Amniotic epithelial cell (primary cell): ENCODE measurements at regions not wholly inside any gene's neighbourhood (a gene's known extent, or its start where the extent isn't known, plus 50 kb on each side); places are given as distances from the start of the nearest gene placed in this dataset.
"Not testable (repeated sequence)": the region's sequence is repeated elsewhere in the genome, so short reads cannot be mapped to it uniquely, and the experiment has no call there.

Experiments used
- DNase-seq: peaks from one replicate; pipeline ENCODE4 v3.0.0-alpha.2; 2010; ENCODE audit warnings: low read depth

DNA sequence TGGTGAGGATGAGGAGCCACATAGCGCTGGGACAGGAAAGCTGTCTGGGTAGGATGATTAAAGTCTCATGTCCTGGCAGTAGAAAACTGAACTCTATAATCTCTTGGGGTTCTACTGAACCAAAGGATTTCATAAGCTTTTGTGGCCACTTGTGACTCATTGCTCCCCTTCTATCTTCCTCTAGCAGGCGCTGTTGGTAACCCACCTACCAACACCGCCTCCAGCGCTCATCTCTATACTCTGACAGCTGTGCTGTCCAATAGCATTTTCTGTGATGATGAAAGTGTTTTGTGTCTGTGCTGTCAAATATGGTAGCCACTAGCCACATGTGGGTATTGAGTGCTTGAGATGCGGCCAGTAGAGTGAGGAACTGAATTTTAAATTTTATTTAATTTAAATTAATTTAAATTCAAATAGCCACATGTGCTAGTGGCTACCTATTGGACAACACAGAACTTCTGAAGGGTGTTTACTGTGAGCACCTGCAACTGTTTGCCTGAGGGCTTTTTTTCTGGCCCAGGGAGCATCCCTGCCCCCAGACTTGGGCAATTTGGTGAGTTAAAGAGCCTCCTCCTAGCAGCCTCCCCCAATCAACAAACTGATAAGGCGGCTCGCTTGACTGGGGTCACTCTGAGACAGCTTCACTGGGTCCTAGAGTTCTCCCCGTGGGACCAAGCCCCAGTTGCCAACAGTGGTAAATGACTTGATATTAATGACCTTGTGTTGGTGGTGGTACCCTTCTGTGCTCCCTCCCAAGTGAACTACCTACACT is 169.2 kb upstream of the ATP6AP2 start:
- DNase-seq, result peak; percentile 22

DNA sequence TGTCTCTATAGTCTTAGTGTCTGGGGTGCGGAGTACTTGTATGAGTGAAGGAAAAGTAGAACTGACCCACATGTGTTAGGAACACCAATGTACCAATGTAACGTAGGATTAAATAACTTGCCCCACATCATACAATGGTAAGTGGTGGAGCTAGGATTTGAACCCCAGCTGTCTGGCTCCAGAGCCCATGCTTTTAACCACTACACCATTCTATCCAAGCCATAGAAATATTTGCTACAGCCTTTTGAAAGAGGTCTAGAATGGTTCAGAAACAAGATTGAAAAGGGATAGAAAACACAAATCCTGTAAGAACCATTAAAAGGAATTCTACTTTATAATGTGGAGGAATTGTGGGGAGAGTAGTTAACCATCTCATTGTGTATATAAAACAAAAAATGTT is 169.9 kb upstream of the ATP6AP2 start:
- no peak for DNase-seq

DNA sequence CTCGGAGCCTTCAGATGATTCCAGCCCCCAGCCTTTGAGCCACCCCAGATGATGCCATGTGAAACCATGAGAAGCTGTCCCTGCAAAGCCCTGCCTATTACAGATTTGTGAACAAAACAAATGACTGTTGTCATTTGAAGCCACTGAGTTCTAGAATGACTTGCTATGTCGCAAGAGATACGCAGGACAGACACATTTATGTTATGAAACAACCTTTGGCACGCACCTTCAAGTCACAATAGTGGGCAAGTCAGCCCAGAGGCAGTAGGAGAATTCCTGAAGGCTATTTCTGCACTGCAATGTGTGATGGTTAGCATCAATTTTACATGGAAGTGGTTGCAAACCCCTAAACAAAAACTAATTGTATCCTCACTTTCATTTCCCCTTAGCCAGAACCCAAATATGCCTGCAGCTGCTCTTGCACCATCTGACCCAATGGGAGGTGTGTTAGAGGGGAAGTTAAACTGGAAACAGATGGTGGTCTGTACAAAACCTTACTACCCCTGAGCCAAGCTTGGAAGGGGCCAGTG is 174.4 kb upstream of the ATP6AP2 start:
- DNase-seq, result no peak

- no peak for DNase-seq
These were observed 175.4 kb upstream of the ATP6AP2 start for GRCh38 chrX:40405399-40405798.

- DNase-seq, result no peak
These were observed 177.0 kb upstream of the ATP6AP2 start for GRCh38 chrX:40403757-40404156.

- peak; percentile 15 for DNase-seq
These were observed 177.8 kb upstream of the ATP6AP2 start for GRCh38 chrX:40402831-40403533.

DNA sequence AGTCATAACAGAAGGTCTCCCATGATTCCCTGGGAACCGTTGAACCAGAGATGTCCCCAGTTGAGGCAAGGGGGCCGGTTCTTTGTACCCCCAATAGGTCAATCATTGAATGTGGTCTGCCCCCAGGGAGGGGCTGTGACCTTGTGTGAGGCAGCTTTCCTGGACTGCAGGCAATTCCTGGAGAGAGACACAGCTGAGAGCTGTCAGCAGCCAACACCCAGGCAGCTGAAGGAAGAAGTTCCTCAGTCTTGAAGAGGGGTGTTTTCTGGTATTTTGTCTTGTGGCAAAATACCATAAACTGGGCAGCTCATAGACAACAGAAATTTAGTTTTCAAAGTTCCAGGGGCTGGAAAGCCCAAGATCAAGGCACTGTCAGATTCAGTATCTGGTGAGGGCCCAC is 185.7 kb upstream of the ATP6AP2 start:
- no peak for DNase-seq

DNA sequence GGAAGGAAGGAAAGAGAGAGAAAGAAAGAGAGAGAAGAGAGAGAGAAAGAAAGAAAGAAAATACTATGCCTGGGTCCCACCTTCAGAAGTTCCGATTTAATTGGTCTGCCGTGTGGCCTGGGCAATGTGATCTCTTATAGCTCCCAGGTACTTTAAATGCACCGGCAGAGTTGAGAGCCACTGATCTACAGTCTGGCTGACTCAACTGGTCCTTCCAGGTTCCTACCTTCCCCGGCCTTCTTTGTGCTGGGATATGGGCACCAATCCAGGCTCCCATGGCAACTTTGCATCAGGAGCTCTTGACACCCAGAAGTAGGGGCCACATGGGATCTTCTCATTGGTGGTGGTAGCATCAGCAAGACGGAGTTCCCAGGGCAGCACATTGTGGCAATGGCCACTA is 186.5 kb upstream of the ATP6AP2 start:
- no peak for DNase-seq

GRCh38 chrX:40392599-40392998 is 188.2 kb upstream of the ATP6AP2 start:
- no peak for DNase-seq

DNA sequence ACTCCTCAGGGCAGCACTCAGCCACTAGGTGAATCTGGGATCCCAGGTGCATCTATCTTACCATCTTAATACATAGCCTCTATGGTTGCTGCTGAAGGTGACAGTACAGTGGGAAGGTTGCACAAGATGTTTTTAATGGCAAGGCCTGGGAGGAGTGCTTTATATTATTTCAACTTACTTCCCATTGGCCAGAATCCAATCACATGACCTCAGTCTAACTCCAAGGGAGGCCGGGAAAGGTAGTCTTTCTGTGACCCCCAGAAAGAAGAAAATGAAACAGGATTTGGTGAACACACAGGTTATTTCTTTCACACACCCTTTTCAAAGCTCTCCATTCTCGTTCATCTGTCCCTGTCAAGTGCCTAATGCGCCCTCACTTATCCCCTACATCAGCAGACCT is 189.1 kb upstream of the ATP6AP2 start:
- no peak for DNase-seq

GRCh38 chrX:40389555-40389954 is 191.2 kb upstream of the ATP6AP2 start:
- DNase-seq, result no peak

DNA sequence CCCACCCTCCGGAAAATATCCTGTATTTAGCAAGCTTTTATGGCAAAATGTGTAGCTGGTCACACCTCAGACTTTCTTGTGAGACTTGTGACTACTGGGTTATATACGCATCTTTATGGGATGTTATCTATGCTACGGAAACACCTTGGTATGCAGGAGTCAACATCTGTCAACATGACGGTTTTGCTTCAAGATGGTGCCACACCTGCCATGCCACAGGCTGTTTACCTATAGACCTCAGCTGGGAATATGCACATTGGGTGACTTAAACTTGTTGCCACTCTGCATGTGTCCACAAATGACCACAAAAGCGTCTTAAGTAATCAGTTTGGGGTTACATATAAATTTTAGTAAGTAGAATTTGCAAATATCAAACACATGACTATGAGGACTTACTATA is 192.3 kb upstream of the ATP6AP2 start:
- DNase-seq, result no peak

DNA sequence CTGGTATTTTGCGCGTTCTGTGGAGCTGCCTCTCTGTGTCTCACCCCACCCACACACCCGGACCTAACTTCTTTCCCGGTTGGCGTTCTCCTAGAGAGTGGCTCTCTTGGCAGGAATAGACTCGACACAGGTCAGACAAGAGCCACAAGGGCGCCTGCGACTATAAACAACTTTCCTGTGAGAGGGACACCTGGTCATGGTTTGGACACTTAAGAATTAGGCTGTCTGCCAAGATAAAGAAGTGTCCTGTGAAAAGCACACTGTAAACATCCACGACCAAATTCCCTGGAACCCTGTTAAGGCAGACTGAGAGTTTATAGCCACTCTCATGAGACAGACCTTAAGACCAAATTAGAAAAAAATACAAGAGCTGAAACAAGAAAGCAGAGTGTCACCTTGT is 192.9 kb upstream of the ATP6AP2 start:
- DNase-seq, result not testable (repeated sequence)

DNA sequence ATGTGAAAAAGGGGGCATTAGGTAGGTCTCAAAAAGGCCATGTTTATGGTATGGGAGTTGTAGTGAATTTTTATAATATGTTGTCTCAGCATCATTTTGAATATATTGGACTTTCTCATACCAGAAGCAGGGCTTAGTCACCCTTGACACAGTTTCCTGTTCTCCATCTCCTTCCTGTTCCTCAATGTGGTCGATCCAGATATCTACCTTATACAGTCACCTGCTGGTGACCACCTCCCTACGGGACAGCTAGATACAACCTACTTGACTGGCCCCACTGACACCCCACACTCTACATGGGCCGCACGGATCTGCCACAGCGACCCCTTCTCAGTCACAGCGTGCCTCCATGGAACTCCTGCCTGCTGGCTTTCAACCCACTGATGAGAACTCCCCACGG is 193.5 kb upstream of the ATP6AP2 start:
- DNase-seq, result not testable (repeated sequence)

- no peak for DNase-seq
These were observed 195.1 kb upstream of the ATP6AP2 start for GRCh38 chrX:40385682-40386081.

DNA sequence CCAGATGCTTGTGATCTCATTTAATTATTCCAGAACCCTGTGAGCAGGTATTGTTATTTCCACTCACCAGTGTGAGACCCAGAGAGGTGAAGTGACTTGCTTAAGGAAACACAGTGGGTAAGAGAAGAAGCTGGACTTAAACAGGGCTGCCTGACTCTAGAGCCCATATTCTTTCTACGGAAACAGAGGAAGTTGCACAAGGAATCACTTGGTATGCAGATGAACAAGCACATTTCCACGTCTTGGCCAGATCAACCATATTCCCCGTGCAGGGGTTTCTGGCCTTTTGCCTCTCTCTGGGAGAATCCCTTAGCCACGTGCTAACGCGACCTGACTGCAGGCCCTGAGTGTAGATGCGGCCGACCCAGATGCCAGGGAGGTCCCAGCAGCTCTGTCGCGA is 195.5 kb upstream of the ATP6AP2 start:
- no peak for DNase-seq

GRCh38 chrX:40383969-40384368 is 196.8 kb upstream of the ATP6AP2 start:
- DNase-seq, result no peak

- no peak for DNase-seq
These were observed 197.4 kb upstream of the ATP6AP2 start for GRCh38 chrX:40383360-40383759.

DNA sequence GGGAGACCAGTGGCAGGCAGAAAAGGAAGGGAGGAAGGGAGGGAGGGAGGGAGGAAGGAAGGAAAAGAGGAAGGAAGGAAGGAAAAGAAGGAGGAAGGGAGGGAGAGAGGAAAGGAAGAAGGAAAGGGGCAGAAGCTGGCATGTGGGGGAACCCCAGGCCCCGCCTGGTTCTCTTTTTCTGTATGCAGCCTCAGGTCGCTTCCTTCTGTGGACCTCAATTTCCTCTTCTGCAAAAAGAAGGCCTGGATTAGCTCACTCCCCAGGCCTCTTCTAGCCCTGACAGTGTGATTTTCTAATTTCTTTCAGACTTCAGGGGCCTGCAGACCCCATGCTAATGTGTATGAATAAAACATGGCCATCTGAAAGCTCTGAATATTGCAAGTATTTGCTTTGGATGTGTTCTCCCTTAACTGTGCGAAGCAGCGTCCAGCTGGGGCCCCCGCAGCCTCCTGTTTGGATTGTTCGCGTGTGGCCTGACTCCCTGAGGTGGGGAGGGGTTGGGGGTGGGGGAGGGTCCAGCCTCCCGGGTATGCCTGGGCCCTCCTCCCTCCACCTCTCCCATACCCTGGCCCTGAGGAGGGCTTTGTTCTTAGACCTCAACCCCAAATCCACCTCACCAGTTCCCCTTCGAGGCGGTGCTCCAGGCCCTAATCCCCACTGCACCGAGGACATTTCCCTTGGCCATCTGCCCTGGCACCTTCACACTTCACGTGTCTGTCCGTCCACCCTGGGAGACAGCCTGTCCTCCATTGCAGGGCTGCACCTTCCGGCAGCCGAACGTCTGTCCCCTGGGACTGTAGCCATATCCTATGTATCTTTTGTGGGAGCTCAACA is 199.9 kb upstream of the ATP6AP2 start:
- DNase-seq, result no peak

DNA sequence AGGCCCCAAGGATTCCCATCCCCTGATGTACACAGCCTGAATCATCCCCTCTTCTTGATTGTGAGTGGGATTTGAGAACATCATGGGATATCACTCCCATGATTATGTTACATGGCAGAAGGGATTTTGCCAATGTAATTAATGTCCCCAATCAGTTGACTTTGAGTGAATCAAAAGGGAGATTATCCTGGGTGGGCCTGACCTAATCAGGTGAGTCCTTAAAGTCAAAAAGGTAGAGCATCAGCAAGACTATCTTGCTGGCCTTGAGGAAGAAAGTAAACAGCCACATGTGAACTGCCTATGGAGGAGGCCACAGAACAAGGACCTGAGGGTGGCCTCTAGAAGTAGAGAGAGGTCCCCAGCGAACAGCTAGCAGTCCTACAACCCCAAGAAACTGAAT is 203.1 kb upstream of the ATP6AP2 start:
- DNase-seq, result no peak

- DNase-seq, result no peak
These were observed 206.3 kb upstream of the ATP6AP2 start for GRCh38 chrX:40374486-40374885.

GRCh38 chrX:40373641-40374040 is 207.1 kb upstream of the ATP6AP2 start:
- no peak for DNase-seq

- DNase-seq, result no peak
These were observed 207.7 kb upstream of the ATP6AP2 start for GRCh38 chrX:40373025-40373424.
